ENCODE measurements at regions not wholly inside any gene's neighbourhood (a gene's known extent, or its start where the extent isn't known, plus 50 kb on each side); places are given as distances from the start of the nearest gene placed in this dataset.

- no peak overlapping the region for H3K4ac ChIP-seq (replicated peaks; ENCODE audit: insufficient read length, low read depth, low read length)
- H3K4me1 ChIP-seq (replicated peaks in 1 of 4; ENCODE audit: control insufficient read depth in 3 of 4, insufficient read depth in 4 of 4, low read length in 3 of 4) = no peaks in the 10 kb centered on the region
- H3K23ac ChIP-seq (ENCODE audit: insufficient read length) = no peak overlapping the region
- H2BK5ac ChIP-seq (ENCODE audit: low read depth, low read length) = no peak overlapping the region
- no peaks in the 10 kb centered on the region for H3K23me2 ChIP-seq (ENCODE audit: low read depth, low read length)
- no peak overlapping the region for H3K9ac ChIP-seq (replicated peaks in 1 of 4; ENCODE audit: extremely low read depth in 1 of 4, low read depth in 3 of 4, low read length in 3 of 4)
- H2BK20ac ChIP-seq (ENCODE audit: low read length) = no peak overlapping the region
- H3K4me3 ChIP-seq (ENCODE audit: extremely low read depth in 1 of 4, insufficient read depth in 2 of 4, low read depth in 3 of 4, low read length in 4 of 4) = no peak overlapping the region
- no peak overlapping the region for H4K91ac ChIP-seq (replicated peaks; ENCODE audit: insufficient read length, low read length)
- no peaks in the 10 kb centered on the region for H3K36me3 ChIP-seq (ENCODE audit: control insufficient read depth in 2 of 4, insufficient read depth in 4 of 4, low read length in 3 of 4)
- H4K20me1 ChIP-seq (replicated peaks in 1 of 2; ENCODE audit: control insufficient read depth in 1 of 2, insufficient read depth in 2 of 2, low read length in 2 of 2) = no peaks in the 10 kb centered on the region
- H2AK5ac ChIP-seq (ENCODE audit: low read depth, low read length) = no peak overlapping the region
- H3K79me1 ChIP-seq (ENCODE audit: low read depth, low read length) = no peaks in the 10 kb centered on the region
- no peak overlapping the region for H3K27ac ChIP-seq (ENCODE audit: low read depth, low read length)
- 60% methylated on average over 3 of the region's 3 CpGs; no CpG with 5 or more reads in 1 of the 2 experiments for WGBS, 2 experiments (ENCODE audit: extremely low coverage in 1 of 2, insufficient coverage in 1 of 2, insufficient read length in 1 of 2, insufficient replicate concordance in 2 of 2, low coverage in 1 of 2, low lambda C conversion rate in 2 of 2, missing lambda C conversion rate in 1 of 2)
- no peak overlapping the region for H2AFZ ChIP-seq (ENCODE audit: low read length)
- H3K14ac ChIP-seq (ENCODE audit: insufficient read length) = no peak overlapping the region
- CTCF ChIA-PET (ENCODE audit: partially characterized antibody) = no interaction called here
- no peaks in the 10 kb centered on the region for H3K27me3 ChIP-seq (replicated peaks in 1 of 4; ENCODE audit: control insufficient read depth in 3 of 4, extremely low read depth in 1 of 4, insufficient read depth in 3 of 4, low read length in 3 of 4)
- H2BK15ac ChIP-seq (ENCODE audit: low read length) = no peak overlapping the region
- FAIRE-seq (no peak), DNase-seq (ENCODE audit: low read depth in 1 of 2, low spot score in 2 of 2) (no peak)
- POLR2A ChIA-PET (ENCODE audit: partially characterized antibody) = no interaction called here
- H3K9me3 ChIP-seq (ENCODE audit: insufficient read depth in 2 of 2, low read depth in 1 of 2, low read length in 1 of 2) = 0 out of 4 replicates have a peak, but pooled peaks cover 0 to 5% of the 10 kb centered on the region in 2 experiments
- H3K4me2 ChIP-seq (ENCODE audit: insufficient read depth in 1 of 2, low read depth in 2 of 2, low read length in 2 of 2) = no peak overlapping the region
- H3K56ac ChIP-seq (replicated peaks; ENCODE audit: insufficient read length, low read depth, low read length) = no peak overlapping the region
- H4K5ac ChIP-seq (ENCODE audit: insufficient read length, low read depth, low read length) = no peak overlapping the region
- H2BK120ac ChIP-seq (replicated peaks; ENCODE audit: low read depth, low read length) = no peak overlapping the region
- no peak overlapping the region for H2BK12ac ChIP-seq (ENCODE audit: low read depth, low read length)
- H3K18ac ChIP-seq (ENCODE audit: extremely low read depth, low read length) = no peak overlapping the region
- no peak overlapping the region for H4K8ac ChIP-seq (ENCODE audit: extremely low read depth, insufficient read depth, low read length)
- no peaks in the 10 kb centered on the region for H3K79me2 ChIP-seq (ENCODE audit: control insufficient read depth in 1 of 2, insufficient read depth in 2 of 2, low read length in 2 of 2)
- no peak for TF ChIP-seq YY1 (IDR thresholded peaks at IDR 0.05; ENCODE audit: low read depth, low read length)
- no peak for TF ChIP-seq GABPA (IDR thresholded peaks at IDR 0.05; ENCODE audit: borderline replicate concordance, insufficient read depth, low read length)
- TF ChIP-seq CTCF (IDR thresholded peaks at IDR 0.05; ENCODE audit: control extremely low read depth in 1 of 3, insufficient read depth in 1 of 3, low read depth in 1 of 3, low read length in 3 of 3) = no peak
- no peak for TF ChIP-seq RAD21 (IDR thresholded peaks at IDR 0.05 in 1 of 2, conservative IDR thresholded peaks at IDR 0.05 in 1 of 2; ENCODE audit: low read depth in 2 of 2, low read length in 2 of 2)
- no peak for TF ChIP-seq KDM1A (IDR thresholded peaks at IDR 0.05; ENCODE audit: borderline replicate concordance, low read length)
- no peak for TF ChIP-seq TCF12 (IDR thresholded peaks at IDR 0.05; ENCODE audit: low read depth, low read length)
Measured at GRCh38 chr5:17697671-17698070, 63.4 kb downstream of the TAF11L14 start.

Measured in H1 (cell line).